Stomach (tissue), 8 donors: ENCODE measurements at regions not wholly inside any gene's neighbourhood (a gene's known extent, or its start where the extent isn't known, plus 50 kb on each side); places are given as distances from the start of the nearest gene placed in this dataset.
A peak's percentile ranks its signal among the peaks of the same experiment; 100 is the strongest.

Experiments used
- DNase-seq, 2 donors: peaks; one replicate each; pipeline versions ENCODE4 v3.0.0 to v3.0.0-alpha.2; 2013 to 2019
- H3K27ac ChIP-seq, 5 donors: fragments of 200-600 bp in 4 of 5; sonication (generic) in 4 of 5; one replicate each; pipeline ENCODE4 v1.5.1; 2013 to 2019; ENCODE audit warnings: mild to moderate bottlenecking in 1 of 5, moderate library complexity in 1 of 5
- H3K27me3 ChIP-seq, 3 donors: fragments of 200-600 bp; sonication (generic); one replicate each; pipeline ENCODE4 v1.5.1; 2017 to 2019; ENCODE audit warnings: mixed run types in 1 of 3
- H3K36me3 ChIP-seq, 4 donors: fragments of 200-600 bp; sonication (generic); 1 replicate in 3 of 4; 2 replicates in 1 of 4; pipeline ENCODE4 v1.5.1; 2016 to 2019
- H3K4me1 ChIP-seq, 4 donors: fragments of 200-600 bp; sonication (generic); one replicate each; pipeline ENCODE4 v1.5.1; 2016 to 2019
- H3K4me3 ChIP-seq, 4 donors: fragments of 200-600 bp; sonication (generic) in 3 of 4; one replicate each; pipeline ENCODE4 v1.5.1; 2016 to 2019; ENCODE audit warnings: mild to moderate bottlenecking in 1 of 4
- H3K9me3 ChIP-seq, 4 donors: fragments of 200-600 bp; sonication (generic); one replicate each; pipeline ENCODE4 v1.5.1; 2016 to 2019
- CTCF ChIP-seq, 7 experiments: fragments of 450-650 bp in 4 of 7; fragments of 200-600 bp in 3 of 7; sonication (generic) in 3 of 7; IDR thresholded peaks; one replicate each; pipeline ENCODE4 v1.5.1; 2016 to 2019; ENCODE audit warnings: antibody characterized with exemption in 7 of 7, control low read depth in 2 of 7, mild to moderate bottlenecking in 1 of 7
- EP300 ChIP-seq: sonication (generic); formaldehyde crosslinking; IDR thresholded peaks from one replicate; pipeline ENCODE4 v1.6.1; 2017; ENCODE audit warnings: antibody characterized with exemption
- POLR2A ChIP-seq, 4 donors: fragments of 450-650 bp; IDR thresholded peaks; one replicate each; pipeline ENCODE4 v1.6.1; 2016; ENCODE audit warnings: antibody characterized with exemption in 4 of 4, control low read depth in 2 of 4, mild to moderate bottlenecking in 1 of 4, moderate library complexity in 1 of 4
- POLR2AphosphoS5 ChIP-seq, 3 donors: sonication (generic); formaldehyde crosslinking; IDR thresholded peaks; one replicate each; pipeline ENCODE4 v1.6.1; 2016; ENCODE audit warnings: antibody characterized with exemption in 3 of 3
- WGBS, 5 donors: extraction: QIAGEN DNeasy Blood & Tissue Kit in 3 of 5; methylation state at CpG; one replicate each; pipeline versions ENCODE4 v1.1.5 to v1.1.7; 2013 to 2018; 5-methylcytosine and 5-hydroxymethylcytosine counted together
- intact Hi-C: fragments of 100-400 bp; cut with DNase I; formaldehyde crosslinking; loops from one replicate; pipeline ENCODE4 v1.15.1; 2023; ENCODE audit warnings: low total_unique reads
- donor health status: healthy with polysubstance abuse.
- donor health status: Bipolar disorder and iron deficiency.
- donor health status: healthy.

- Histone ChIP-seq H3K27ac (no peak overlapping the region), H3K9me3 (no peaks in the 10 kb centered on the region), H3K36me3 (no peaks in the 10 kb centered on the region), H3K4me3 (no peak overlapping the region), H3K4me1 (no peaks in the 10 kb centered on the region), H3K27me3 (peaks cover 0 to 10% (median 0%) of the 10 kb centered on the region in 3 donors)
- no peak for DNase-seq
- intact Hi-C loops = no loop called here
- TF ChIP-seq POLR2A (IDR thresholded peaks at IDR 0.05) (no peak), EP300 (no peak), POLR2AphosphoS5 (IDR thresholded peaks at IDR 0.05) (no peak)
- WGBS, 5 donors = 57 to 80% (median 76%) methylated on average over 2 of the region's 2 CpGs
Measured at GRCh38 chrX:104310657-104311254, 56.0 kb upstream of the ESX1 start.

GRCh38 chrX:104310090-104310489, 55.4 kb upstream of the ESX1 start:
- DNase-seq = peak in 1 of 2 donors; percentile 53
- intact Hi-C loops = no loop called here
- Histone ChIP-seq H3K4me3 (no peak overlapping the region), H3K9me3 (no peaks in the 10 kb centered on the region), H3K36me3 (no peaks in the 10 kb centered on the region), H3K27ac (no peak overlapping the region), H3K4me1 (no peaks in the 10 kb centered on the region), H3K27me3 (peaks cover 0 to 10% (median 0%) of the 10 kb centered on the region in 3 donors)
- 14 to 48% (median 31%) methylated on average over 12 of the region's 12 CpGs for WGBS, 5 donors
- TF ChIP-seq POLR2A (IDR thresholded peaks at IDR 0.05) (no peak), CTCF (IDR thresholded peaks at IDR 0.05) (no peak), POLR2AphosphoS5 (IDR thresholded peaks at IDR 0.05) (no peak), EP300 (no peak)

GRCh38 chrX:104309169-104309568, 54.4 kb upstream of the ESX1 start:
- TF ChIP-seq POLR2AphosphoS5 (IDR thresholded peaks at IDR 0.05) (no peak), EP300 (no peak), CTCF (IDR thresholded peaks at IDR 0.05) (no peak), POLR2A (IDR thresholded peaks at IDR 0.05) (no peak)
- Histone ChIP-seq H3K27ac (no peak overlapping the region), H3K4me1 (no peaks in the 10 kb centered on the region), H3K4me3 (no peak overlapping the region), H3K27me3 (peaks cover 0 to 10% (median 0%) of the 10 kb centered on the region in 3 donors), H3K9me3 (no peaks in the 10 kb centered on the region), H3K36me3 (no peaks in the 10 kb centered on the region)
- WGBS, 5 donors = 58 to 86% (median 77%) methylated on average over 5 of the region's 5 CpGs
- DNase-seq = no peak
- intact Hi-C loops = no loop called here

DNA sequence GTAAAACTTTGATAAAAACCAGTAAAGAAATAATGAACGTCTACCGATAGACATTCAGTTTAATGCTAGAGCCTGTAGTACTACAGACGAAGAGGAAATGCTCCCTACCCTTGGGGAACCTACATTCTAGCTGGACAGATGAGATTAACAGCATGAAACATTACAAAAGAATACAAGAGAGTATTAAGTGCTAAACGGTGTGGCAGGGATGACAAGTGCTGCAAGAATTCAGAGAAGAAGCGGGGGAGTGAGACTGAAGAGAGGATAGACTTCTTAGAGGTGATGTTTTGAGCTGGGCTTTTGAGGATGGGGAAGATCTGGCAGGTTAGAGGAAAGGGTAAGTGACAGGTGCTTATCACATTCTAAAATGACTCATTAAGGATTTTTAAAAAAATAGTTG, 52.6 kb upstream of the ESX1 start:
- WGBS, 5 donors = 49 to 71% (median 57%) methylated on average over 5 of the region's 5 CpGs
- no peak overlapping the region for H3K27ac ChIP-seq
- intact Hi-C loops = no loop called here

More for the DNA sequence above, 52.6 kb upstream of the ESX1 start:
- DNase-seq = no peak
- TF ChIP-seq POLR2AphosphoS5 (IDR thresholded peaks at IDR 0.05) (no peak), EP300 (no peak), CTCF (IDR thresholded peaks at IDR 0.05) (no peak), POLR2A (IDR thresholded peaks at IDR 0.05) (no peak)
- Histone ChIP-seq H3K9me3 (no peaks in the 10 kb centered on the region), H3K36me3 (no peaks in the 10 kb centered on the region), H3K4me1 (no peaks in the 10 kb centered on the region), H3K27me3 (peaks cover 0 to 4% (median 0%) of the 10 kb centered on the region in 3 donors), H3K4me3 (no peak overlapping the region)
